OCI-LY3 (cell line): ENCODE measurements at regions not wholly inside any gene's neighbourhood (a gene's known extent, or its start where the extent isn't known, plus 50 kb on each side); places are given as distances from the start of the nearest gene placed in this dataset.

ENCODE experiments used
- CTCF ChIP-seq: fragments of 200-600, 300-600 bp; sonication (generic); IDR thresholded peaks from 2 replicates; pipeline ENCODE4 v1.5.1; 2014; ENCODE audit warnings: antibody characterized with exemption, low read length, low read depth
- EZH2phosphoT487 ChIP-seq: fragments of 200-600 bp; shearing (Covaris generic); IDR thresholded peaks from 2 replicates; pipeline ENCODE4 v1.6.1; 2018; ENCODE audit warnings: antibody characterized with exemption, mixed run types, low read depth

GRCh38 chr4:174096456-174096855, 187.0 kb downstream of the FBXO8 start:
- no peak for TF ChIP-seq CTCF
- no peak for TF ChIP-seq EZH2phosphoT487
